ENCODE measurements at regions not wholly inside any gene's neighbourhood (a gene's known extent, or its start where the extent isn't known, plus 50 kb on each side); places are given as distances from the start of the nearest gene placed in this dataset.
"Not testable (repeated sequence)": the region's sequence is repeated elsewhere in the genome, so short reads cannot be mapped to it uniquely, and the experiment has no call there.

GRCh38 chr20:12829170-12829569 is 179.6 kb upstream of the SPTLC3 start:
- DNase-seq, result peak in 1 of 14 donors; percentile 49

DNA sequence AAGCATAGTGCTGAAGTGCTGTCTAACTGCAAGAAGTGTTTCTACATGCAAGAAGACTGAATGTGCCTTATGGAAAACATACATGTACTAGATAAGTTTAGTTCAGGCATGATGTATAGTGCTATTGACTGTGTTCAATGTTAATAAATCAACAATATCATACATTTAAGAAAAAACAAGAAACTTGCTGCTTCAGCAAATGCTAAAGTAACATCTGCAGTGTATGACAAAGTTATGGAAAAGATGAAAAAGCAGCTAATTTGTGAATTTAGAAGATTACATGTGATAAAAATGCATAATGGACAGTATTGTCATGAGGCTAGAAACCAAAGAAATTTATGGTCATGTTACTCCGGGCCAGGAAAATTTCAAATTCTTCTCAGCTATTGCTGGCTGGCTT is 174.9 kb upstream of the SPTLC3 start:
- DNase-seq, result no peak

DNA sequence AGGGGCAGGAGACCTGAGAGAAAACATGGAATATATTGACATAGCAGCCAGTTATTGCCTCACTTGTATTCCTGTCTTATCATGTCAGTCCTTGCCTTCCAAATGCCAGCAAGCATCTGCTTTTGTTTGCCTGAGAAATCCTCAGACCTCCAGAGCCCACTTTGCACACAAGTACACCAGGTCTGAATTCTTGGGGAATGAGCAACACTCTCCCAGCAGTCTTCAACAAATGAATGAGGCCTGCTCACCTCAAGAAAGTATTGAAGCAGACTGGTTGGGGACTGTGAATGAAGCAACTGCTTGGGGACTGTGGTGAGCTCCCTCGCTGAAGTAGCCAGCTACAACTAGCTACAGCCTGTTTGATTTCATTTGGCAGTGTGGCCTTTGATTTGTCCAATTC is 172.8 kb upstream of the SPTLC3 start:
- DNase-seq, result no peak

- DNase-seq, result no peak
Observed at GRCh38 chr20:12837646-12838045, 171.1 kb upstream of the SPTLC3 start.

GRCh38 chr20:12838261-12838866 is 170.4 kb upstream of the SPTLC3 start:
- DNase-seq, result no peak

- peak in 1 of 14 donors; percentile 10 for DNase-seq
Observed at GRCh38 chr20:12847872-12848271, 160.9 kb upstream of the SPTLC3 start.

DNA sequence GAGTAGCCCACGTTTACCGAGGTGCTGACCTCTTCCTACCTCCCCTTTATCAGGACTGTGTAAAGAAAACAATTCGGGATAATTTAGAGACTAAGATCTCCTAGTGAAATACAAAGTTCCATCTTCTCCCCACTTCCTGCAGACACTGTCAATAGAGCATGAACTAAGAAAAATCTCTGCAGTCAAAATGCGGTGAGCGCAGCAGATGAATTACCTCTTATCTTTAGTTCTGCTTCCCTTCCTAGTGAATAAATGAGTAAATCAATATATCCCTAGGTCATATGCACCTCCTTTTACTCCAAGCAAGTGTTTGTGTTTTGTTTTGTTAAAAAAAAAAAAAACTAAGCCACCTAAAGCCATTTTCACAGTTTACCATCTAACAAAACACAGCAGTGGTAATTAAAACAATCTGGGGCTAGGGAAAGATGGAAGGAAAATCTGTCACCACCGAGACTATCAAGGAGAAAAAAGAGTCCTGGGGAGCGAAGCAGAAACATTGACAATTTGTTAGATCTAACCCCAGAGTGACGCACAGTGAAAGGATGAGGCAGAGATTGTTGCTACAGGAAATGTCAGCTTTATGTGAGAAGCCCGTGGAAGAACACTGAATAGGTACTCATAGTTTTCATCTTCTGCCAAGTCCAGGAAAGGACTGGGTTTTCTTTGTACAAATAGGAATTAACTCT is 159.4 kb upstream of the SPTLC3 start:
- DNase-seq, result no peak

- not testable (repeated sequence) for DNase-seq
Observed at GRCh38 chr20:12857643-12858042, 151.1 kb upstream of the SPTLC3 start.

GRCh38 chr20:12860619-12861247 is 148.0 kb upstream of the SPTLC3 start:
- no peak for DNase-seq

- DNase-seq, result no peak
Observed at GRCh38 chr20:12869669-12870068, 139.1 kb upstream of the SPTLC3 start.

GRCh38 chr20:12870588-12870987 is 138.2 kb upstream of the SPTLC3 start:
- DNase-seq, result no peak

- no peak for DNase-seq
Observed at GRCh38 chr20:12874933-12875332, 133.8 kb upstream of the SPTLC3 start.

DNA sequence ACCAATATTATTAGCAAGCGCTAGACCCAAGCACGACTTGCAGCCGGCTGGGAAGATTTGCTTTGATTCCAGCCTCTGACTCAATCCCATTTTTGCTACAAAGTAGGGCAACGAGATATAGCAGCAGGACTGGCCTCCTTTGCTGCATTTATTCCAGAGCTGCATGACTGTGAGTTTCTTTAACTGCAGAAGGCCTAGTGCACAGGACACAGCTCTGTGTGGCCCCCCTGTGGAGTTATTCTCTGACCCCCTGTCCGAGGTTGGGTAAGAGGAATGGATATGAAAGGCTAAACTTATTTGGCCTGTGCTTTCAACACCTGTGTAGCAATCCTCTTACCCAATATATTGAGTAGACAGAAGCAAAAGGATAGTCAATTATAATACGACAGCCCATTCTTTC is 133.3 kb upstream of the SPTLC3 start:
- no peak for DNase-seq

DNA sequence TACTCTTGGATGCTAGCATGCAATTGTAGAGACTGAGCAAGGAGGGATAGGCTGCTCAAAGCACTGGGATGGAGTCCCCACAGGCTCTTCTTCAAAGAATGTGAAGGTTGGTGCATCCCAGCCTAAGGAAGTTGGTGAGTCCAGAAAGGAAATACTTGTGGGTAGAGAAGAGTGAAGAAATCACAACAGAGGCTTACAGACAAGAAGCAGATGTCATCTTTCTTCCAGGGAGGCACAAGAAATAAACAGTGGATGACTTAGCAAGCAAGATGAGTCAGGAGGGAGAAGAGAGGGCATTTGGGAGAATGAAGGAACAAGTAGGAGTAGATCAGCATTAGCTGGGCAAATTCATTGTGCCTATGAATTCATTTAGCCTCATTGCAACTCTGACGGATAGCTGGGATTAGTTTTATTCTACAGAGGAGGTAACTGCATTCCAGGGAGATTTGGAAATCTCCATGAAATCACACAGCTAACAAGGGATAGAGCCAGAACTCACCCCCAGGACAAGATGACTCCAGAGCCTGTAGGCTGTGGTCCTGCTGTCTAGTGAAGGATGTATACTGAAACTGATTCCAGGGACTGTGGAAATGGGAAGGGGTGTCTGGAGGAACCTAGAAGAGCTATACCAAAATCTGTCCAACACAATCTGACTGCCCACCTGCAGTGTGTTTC is 125.8 kb upstream of the SPTLC3 start:
- DNase-seq, result no peak

- DNase-seq, result no peak
Observed at GRCh38 chr20:12883507-12883885, 125.3 kb upstream of the SPTLC3 start.

GRCh38 chr20:12886618-12887363 is 122.0 kb upstream of the SPTLC3 start:
- DNase-seq, result no peak

DNA sequence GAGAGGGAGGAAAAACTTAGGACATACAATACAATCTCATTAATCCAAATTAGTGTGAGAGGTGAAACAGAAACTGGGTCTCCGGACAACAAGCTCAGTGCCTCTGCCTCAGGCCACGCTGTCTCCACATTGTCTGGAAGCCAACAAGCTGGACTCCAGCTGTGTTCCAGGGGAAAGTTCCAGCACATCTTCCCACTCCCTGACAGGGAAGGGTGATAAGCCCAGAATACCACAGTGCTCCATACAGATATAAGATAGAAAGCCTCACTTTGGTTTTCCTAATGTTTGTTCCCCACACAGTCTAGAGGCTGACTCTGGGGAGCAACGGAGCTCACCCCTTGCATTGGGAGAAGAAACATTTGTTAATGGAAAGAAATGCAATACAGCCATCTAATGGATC is 117.1 kb upstream of the SPTLC3 start:
- no peak for DNase-seq

DNA sequence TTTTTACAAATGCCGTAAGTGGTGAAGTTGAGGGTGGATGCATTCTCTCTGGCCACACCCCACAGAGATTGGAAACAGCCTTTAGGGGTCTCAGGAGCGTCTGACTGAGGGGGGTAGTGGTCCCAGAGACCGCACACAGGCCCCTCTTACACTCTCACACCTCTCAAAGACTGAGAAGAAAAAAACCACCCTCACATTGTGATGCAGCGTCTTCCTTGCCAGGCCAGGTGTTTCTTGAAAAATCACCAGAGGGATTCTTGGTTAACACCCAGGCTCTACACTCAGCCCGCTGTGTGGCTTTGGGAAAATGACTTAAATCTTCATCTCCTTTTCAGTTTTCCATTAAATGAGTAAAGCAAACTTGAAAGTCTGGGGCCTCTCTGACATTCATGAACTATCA is 115.8 kb upstream of the SPTLC3 start:
- no peak for DNase-seq

GRCh38 chr20:12893653-12894052 is 115.1 kb upstream of the SPTLC3 start:
- no peak for DNase-seq

DNA sequence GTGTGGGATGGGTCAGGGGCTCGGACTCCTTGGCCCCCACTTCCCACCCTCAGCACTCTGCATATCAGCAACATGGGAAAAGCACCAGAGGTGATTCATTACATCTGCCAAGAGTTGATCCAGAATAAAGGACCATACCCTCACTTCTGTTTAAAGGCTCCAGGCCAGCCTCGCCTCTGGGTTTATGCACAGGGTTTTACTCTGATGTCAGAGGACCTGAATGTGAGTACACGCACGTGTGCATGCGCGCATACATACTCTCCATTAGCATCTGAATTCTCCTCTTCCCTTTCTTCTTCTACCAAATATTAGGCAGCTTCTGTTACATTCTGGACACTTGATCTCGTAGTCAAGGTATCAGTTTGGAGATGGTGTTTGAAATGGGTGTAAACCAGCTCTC is 114.7 kb upstream of the SPTLC3 start:
- DNase-seq, result no peak

GRCh38 chr20:12896180-12896579 is 112.6 kb upstream of the SPTLC3 start:
- no peak for DNase-seq

DNA sequence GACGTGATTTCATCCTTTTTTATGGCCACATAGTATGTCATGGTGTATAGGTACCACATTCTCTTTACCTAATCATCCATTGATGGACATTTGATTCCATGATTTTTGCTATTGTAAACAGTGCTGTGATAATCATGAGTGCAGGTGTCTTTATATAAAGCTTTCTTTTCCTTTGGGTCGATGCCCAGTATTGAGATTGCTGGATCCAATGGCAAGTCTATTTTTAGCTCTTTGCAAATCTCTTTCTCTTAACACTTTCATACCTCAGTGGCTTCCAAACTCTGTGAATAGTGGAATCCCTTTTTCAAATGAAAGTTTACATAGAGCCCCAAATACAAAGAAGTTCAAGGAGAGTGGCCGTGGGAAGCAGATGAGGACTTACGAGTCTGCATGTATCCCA is 105.8 kb upstream of the SPTLC3 start:
- no peak for DNase-seq

DNA sequence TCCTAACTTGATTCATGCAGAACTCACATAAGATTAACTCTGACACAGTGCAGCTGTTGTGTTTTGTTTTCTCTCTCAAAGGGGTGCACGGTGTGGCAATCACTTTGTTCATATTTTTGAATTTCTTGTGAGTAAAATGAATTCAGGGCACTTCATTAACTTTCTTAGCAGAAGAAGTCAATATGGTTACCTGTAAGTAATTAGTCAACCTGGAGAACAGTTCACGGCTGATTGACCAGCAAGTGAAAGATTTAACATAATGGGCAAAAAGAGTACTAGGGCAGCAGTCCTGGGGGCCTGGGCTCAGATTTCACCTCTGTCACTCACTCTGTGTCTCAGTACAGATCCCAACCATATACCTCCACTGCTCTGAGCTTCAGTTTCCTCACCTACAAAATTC is 102.4 kb upstream of the SPTLC3 start:
- DNase-seq, result no peak
